ENCODE measurements at regions not wholly inside any gene's neighbourhood (a gene's known extent, or its start where the extent isn't known, plus 50 kb on each side); places are given as distances from the start of the nearest gene placed in this dataset.

DNA sequence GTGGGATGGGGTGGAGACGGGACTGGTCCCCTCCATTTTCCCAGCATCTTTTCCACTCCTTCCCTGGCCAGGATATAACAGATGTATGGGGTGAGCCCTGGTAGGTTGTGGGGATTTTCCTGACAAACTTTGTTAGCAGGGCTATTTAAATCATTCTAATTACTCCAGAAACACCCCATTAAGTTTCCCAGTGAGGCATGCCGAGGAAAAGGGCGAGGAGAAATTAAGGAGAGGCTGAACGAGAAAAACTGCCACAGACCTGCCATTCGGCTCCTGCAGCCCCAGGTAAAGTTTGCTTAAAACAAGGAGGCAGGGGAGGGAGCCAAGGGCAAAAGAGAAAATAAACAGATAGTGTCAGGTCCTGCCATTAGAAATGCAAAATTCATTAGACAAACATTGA lies 428.2 kb downstream of the BUD13 start:
- TF ChIP-seq, protein P1, sequence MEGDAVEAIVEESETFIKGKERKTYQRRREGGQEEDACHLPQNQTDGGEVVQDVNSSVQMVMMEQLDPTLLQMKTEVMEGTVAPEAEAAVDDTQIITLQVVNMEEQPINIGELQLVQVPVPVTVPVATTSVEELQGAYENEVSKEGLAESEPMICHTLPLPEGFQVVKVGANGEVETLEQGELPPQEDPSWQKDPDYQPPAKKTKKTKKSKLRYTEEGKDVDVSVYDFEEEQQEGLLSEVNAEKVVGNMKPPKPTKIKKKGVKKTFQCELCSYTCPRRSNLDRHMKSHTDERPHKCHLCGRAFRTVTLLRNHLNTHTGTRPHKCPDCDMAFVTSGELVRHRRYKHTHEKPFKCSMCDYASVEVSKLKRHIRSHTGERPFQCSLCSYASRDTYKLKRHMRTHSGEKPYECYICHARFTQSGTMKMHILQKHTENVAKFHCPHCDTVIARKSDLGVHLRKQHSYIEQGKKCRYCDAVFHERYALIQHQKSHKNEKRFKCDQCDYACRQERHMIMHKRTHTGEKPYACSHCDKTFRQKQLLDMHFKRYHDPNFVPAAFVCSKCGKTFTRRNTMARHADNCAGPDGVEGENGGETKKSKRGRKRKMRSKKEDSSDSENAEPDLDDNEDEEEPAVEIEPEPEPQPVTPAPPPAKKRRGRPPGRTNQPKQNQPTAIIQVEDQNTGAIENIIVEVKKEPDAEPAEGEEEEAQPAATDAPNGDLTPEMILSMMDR (IDR thresholded peaks at IDR 0.05; ENCODE audit: low read length): no peak
- TF ChIP-seq EZH2 (IDR thresholded peaks at IDR 0.05; ENCODE audit: borderline replicate concordance, low read length): no peak

All from OCI-LY1 (cell line).